ENCODE measurements at regions not wholly inside any gene's neighbourhood (a gene's known extent, or its start where the extent isn't known, plus 50 kb on each side); places are given as distances from the start of the nearest gene placed in this dataset.

DNA sequence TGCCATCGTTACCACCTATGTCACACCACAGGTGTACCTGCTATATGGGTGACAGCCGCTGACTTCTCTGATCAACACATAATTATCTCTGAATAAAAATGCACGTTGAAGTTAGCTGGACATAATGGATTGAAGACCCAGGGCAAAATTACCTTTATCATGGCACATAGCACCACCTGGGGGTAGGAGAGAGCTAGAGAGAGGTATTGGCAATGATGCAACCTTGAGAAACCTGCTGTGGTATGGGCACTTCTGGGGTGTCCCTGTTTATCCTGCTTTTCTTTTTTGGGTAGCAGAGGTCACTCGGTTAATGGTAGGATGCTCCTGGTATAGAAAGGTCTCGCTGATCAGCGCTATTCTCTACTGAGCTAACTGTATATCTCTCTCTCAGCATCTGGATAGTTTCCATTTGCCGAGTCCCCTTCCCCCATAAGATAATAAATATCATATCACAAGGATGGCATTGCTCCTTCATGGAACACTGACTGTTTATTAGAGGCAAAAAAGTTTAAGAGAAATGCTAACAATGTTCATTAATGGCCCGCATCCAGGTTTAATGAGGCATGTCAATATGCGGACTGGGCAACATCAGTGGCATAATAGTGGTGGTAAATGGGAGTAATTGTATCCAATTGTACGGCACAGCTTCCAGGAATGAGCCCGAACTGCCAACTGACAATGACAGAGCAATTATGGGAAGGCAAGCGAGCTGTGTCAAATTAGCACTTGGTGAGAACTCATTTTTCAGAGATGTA, 323.1 kb downstream of the TFEC start:
- peak; percentile 55 for DNase-seq

DNA sequence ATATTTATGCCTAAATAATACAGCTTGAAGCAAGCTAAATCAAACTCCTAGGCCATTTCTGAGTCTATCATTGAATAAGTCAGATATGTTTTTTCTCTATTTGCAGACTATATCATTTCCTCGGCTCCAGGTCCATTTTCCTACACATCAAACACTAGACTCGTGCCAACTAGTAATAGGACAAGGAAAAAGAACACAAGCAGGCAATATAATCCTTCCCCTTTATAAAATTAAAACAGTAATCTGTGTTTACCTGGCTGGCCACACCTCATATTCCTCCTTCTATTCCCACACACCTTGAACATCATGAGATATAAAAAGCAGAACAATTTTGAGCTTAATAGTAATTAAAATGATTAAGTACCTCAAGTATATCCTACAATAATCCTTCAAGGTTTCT, 325.7 kb downstream of the TFEC start:
- DNase-seq: no peak

DNA sequence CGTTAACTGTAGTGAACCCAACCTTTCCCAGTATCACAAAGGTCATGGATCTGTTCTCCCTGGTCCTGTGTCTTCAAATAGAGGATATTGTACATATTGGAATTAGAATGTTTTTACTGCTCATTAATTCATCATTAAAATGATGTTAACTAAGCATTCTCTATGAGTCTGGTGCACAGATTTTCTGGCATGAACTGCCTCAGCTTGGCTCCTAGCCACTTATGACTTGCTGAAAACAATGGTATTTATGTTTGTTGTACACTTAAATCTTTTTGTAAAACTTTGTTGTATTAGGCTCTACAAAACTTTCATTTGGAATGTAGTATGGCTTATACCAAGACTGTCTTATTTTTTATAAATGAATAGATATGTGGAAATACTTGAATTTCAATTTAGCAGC, 329.4 kb downstream of the TFEC start:
- DNase-seq: no peak

DNA sequence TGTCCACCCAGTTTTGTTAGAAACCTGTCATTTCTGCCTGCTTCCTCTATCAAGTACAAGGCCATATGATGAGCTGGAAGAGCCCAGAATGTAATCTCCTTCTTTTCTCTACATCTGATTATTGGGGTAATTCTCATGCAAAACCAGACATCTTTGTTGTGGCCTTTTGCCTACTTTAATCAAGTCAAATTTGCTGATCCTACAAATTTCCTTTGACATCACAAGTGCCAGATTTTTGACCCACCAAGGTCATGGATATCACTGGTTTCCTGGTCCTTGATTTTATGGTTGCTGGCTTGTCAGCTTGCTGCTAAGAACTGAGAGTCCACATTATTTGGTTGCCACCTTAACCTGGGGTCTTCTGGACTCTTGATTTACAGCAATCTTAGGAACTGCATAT, 336.1 kb downstream of the TFEC start:
- no peak for DNase-seq

DNA sequence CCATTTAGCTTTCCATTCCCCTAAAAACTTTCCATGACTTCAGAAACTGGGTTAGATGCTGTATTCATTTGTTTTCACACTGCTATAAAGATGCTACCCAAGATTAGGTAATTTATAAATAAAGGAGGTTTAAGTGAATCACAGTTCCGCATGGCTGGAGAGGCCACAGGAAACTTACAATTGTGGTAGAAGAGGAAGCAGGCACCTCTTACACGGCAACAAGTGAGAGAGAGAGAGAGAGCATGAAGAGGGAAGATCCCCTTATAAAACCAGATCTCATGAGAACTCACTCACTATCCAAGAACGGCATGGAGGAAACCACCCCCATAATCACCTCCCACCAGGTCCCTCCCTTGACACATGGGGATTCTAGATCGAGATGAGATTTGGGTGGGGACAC, 336.8 kb downstream of the TFEC start:
- no peak for DNase-seq

DNA sequence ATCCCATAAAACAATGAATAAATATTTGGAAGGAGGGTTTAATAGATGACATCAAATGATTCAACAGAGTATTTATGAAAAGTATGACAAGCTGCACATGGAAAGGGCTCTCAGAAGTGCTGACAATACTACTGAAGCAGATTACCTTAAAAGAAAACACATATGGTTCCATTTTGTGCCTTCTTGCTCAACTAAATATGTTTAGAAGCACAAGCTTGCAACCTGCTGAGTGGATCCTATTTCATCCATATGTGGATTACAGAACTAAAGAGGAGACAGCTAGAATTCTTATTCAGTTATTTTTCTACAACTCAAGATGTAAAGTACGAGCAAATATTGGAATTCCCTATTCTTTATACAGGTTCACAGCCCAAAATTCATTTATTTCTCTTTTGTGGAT, 340.6 kb downstream of the TFEC start:
- peak; percentile 78 for DNase-seq

DNA sequence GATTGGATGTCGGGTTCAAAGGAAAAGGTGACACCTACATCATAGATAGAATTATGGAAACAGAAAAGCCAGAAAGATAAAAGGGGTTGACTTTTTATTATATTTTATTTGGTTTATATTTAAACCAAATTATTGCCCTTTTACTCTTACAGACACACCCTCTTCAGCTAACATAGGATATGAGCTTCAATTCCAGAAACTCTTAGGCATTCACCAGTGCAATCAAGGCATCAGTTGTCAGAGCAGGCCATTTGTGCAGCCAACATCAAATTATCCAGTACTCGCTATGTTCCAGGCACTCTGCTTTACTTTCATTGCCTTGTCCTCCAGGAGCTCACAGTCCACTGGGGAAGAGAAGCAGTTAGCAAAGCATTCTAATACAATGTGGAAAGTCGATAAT, 347.5 kb downstream of the TFEC start:
- DNase-seq: no peak

DNA sequence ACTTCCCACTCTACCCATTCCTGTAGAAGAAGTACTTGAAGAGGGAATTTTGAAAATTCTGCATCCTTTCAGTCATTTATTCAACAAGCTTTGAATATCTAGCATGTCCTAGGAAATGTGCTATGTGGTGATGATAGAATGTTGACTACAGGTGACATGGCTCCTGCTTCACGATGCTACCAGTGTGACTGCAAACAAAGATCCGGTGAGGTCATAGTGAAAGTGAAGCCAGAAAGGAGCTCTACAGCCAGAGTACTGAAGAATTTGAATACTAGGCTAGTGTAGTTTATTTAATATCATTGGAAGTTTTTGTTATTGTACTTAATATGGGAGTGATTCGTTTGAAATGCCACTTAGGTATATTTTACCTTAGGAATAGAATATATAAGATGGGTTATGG, 348.1 kb downstream of the TFEC start:
- DNase-seq: no peak

DNA sequence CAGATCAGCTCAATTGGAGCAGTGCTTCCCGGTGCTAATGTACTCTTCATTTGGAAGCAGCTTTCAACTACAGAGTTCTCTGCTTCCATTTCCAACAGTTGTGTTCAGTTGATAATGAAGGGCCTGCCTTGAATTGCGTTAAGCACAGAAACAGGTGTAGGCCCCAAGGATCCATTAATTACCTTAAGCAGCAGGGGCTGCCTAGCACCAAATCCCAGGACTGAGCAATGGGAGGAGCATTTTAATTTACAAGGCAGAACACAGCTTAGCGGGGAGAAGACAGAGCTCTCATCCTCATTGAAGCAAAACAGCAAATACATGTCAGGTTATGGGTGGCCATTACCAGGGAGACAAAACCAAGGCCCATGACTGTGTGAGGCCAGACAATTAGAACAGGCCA, 349.6 kb downstream of the TFEC start:
- DNase-seq: no peak

DNA sequence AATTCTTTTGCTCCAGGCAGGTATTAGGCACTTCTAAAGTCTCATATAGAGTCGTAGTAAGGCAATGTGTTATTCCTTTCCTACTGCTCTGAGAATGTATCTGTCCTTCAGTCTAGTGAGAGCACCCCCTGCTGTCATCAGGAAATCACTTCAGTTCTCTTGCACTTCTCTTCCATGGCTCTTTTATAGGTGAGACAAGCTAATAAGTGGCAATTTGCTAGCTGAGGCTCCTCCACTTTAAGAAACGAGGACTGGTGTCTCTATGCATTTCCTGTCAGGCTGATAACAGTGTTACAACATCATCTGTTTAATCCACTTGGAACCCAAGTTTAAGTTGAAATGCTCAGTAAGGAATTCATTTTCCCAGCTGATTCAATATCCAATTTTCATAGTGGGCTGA, 350.6 kb downstream of the TFEC start:
- DNase-seq: no peak

DNA sequence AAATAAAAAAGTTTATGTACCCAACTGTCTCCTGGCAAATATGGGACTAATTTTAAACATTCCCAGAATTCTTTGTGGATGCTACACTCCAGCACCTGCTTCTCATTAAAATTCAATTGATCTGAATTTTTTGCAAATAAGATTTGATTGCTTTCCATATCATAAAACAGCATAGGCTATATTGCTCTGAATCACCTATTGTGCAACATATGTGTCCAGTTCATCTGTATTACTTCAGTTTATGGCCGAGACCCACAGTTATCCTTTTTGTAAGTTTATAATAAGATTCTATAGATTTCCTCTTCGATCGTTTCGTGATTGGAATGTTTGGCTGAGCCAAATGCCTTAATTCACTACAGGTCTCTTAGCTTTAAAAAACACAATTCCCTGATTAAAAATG, 351.1 kb downstream of the TFEC start:
- DNase-seq: no peak

DNA sequence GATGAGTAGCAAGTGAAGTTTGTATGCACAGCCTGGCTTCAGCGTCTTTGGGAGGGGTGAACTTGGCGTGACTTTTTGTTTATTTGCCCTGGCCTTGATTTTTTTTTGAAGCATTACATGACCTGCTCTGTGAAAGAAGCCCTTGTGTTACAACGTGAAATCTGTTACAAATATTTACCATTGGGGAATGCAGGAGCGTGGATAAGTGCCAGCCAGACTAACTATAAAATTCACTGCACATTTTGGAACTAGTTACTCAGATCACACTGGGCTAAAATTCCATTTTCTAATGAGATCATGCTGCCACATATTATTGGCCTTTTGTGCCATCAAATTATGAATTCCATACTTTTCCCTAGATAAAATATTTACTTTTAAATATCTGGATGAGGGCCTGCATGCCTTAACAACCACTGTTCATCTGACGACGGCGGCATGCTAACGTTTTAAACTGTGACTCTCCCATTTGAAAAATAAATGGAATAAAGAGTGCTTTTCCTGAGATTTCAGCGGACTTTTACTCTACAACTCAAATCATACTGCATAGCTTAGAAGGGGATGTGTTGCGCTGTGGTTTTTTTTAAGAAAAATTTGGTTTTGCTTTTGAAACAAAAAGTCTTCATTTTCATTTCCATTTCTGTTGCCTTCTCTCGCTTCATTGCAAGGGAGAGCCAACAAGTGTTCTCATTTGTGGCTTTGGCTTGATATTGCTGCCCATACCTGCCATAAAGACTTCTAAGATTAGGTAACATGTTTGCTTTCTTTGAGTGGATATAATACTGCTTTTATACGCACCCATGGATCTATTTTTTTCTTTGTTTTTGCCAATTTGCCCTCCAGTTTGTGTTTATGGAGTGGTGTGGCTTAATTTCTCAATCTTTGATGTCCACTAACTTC, 352.2 kb downstream of the TFEC start:
- DNase-seq: peak; percentile 51

DNA sequence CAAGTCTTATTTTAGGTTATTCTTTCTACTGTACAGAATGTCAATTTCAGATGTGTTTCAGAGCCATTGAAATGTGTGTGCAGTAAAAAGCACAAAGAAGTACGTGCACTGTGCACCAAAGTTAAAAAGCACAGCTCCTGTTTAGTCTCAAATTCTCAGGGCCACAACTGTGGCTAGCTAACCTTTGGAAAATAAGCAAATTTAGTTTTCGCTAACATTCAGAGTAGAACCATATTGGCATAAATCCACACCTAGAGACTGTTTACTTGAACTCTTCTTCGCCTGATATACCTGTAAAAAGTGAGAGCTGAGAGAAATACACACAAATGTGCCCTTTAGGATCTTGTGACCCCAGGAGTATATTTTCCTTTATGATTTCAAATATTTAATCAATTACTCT, 353.9 kb downstream of the TFEC start:
- DNase-seq: no peak

DNA sequence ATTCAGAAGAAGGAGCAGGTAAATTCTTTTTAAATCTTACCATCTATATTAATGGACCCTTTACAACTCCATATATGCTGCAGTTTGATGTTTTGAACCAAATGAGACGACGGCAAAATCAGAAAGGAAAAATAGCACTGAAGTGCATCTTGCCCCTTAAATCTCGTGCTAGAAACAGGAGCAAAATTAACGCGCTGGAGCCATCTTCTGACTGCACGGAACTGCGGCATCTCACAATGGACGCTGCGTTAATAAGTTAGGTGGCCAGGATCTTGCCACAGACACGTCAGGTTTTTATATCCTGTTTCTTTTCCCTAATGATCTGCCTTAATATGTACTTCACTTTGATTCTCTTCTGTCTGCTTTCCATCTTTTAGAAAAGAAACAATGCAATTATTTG, 354.5 kb downstream of the TFEC start:
- DNase-seq: no peak

DNA sequence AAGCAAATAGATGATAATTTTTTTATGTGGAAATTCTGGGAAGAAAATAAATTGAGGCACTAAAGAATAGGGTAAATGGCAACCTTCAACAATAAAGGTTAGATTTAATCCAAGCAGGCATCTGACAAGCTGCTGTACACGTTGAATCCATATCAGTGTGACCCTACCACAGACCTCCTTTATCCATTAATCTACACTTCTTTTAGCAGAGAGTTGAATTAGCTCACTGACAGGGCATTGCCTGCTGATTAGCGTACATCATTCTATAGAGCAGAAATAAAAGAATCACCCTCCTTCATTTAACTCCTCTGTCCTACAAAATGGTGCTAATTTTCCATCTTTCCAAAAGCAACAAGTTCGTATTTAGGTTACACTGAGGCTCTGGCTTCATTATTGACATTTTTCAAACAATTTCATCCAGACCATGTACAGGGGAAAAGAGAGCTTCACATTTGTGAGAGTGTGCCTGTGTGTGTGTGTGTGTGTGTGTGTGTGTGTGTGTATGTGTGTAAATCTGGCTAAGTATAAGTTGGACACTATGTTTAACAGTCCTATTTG, 356.0 kb downstream of the TFEC start:
- no peak for DNase-seq

DNA sequence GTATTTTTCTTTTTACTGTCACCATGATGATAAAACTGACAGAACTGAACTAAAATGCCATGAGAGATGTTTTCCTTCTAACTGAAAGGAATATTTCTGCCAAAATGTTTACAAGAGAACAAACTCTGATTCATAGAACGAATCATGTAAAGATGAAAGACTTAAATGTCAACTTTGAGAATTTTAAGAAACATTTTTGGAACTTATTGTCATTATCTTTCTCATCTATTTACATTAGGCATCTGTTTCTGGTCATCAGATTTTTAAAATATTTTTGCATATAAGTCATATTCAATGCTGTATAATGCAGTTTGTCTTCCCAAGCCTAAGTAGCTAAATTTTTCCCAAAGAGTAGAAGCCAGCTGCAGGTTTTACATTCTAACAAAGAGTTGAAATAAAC, 358.5 kb downstream of the TFEC start:
- no peak for DNase-seq

DNA sequence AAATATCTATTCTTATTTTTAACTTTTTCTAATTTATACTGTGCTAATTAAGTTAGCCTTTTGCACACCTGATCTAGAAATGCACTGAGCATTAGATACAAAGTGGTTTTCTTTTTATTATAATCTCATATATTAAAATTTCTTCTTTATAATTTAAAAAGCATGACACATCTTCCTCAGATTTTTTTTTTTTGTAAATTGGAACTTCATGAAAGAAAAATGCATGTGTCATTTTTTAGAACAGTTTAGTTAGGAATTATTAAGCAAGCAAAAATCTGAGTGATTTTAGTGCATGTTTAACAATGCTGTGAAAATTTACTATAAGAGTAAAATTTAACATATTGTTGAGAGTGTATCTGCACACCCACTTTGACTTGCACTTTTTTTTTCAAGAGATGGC, 367.9 kb downstream of the TFEC start:
- DNase-seq: no peak

DNA sequence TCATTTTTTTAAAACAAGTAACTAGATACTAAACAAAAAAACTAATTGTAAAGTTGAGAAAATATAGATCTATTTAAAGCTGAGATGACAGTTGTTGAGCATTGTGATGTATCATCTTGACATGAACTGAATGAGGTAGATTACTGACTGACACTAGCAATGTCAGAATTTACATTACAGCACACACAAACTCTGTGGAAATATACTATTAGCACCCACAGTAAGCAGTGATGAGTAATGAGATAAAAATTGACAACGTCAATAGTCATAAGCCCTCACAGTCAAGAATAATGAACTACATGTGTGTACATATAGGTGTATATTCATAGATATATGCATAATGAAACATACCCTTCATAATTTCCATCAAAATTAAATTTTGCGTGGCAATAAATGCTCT, 368.4 kb downstream of the TFEC start:
- no peak for DNase-seq

DNA sequence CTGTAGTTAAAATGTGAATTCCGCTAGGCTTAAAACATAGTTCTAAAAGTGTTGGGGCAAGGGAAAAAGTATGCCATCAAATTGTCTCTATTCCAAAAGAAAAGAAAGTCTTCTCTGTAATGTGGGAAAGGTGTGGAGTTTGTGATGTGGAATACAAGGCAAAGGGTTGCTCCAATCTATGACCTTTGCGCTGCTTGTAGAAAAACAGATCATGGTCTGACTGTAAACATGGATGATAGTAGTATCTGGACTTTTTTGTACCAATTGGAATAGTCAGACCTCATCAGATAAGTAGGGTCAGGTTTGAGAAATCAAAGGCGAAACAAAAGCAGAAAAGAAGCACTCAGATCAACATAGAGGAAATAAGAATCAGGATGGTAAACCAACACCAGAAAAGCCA, 372.3 kb downstream of the TFEC start:
- no peak for DNase-seq

DNA sequence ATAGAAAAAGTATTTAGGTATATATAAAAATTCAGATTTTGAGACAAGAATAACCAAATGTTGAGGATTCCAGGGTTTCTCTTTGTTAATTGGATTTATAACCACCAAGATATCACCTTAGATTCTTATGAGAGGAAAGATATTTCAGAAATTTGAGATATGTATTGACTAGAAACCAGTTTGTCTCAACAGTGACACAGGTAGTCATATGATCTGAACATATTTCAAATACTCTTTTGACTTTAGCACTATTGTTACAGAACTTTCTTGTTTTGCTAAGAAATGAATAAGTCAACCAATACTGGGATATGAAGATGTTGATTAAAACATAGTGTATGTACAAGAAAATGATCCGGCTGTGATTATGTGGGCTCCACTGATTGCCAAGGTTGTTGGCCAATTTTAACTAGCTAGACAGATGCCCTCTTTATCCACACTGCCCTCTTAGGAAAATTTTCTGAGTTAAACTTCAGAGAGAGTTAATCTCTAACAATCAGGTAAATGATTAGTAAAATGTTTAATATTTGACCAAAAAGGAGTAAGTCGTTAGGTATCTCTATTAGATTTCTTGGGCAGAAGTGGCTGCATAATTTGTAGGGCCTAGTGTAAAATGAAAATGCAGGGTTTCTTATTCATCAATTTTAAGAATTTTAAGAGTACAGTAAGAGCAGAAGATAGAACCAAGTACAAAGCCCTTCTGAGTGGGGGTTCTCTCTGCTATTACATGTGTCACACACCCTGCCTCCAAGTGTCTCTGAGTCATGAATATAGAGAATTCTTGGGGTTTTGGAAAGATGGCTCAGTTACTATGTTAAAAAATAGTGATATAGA, 376.0 kb downstream of the TFEC start:
- DNase-seq: no peak

DNA sequence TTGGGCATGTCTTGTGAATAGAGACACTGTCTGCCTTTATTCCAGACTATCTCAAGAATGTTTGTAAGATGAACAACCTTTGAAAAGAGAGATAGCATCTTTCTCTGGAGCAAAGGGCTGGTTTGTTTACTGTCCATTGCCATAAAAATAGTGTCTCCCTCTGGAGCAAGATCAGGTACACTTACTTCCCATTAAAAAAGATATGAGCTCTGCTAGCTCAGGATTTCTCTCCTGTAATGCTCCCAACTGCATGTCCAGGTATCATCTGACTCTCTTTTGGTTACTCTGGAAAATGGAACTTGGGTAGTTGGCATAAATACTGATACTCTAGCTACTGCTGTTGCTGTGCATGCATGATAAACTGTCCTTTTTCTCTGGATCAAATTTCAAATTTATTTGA, 381.1 kb downstream of the TFEC start:
- no peak for DNase-seq

DNA sequence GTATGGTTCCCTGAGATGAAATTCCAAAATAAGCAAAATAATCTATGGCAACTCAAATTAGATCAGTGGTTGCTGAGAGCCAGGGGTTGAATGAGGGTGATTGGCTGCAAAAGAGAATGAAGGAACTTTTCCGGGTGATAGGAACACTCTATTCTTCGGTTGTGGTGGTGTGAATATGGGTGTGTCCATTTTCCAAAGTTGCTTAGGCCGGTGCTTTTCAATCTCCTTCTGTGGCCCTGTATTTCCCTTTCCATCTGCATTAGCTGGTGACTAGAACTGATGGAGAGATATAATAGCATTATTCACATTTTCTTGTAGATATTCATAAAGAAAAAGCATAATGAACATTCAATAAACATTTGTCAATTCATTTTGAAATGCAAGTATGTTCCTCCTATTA, 382.9 kb downstream of the TFEC start:
- no peak for DNase-seq

DNA sequence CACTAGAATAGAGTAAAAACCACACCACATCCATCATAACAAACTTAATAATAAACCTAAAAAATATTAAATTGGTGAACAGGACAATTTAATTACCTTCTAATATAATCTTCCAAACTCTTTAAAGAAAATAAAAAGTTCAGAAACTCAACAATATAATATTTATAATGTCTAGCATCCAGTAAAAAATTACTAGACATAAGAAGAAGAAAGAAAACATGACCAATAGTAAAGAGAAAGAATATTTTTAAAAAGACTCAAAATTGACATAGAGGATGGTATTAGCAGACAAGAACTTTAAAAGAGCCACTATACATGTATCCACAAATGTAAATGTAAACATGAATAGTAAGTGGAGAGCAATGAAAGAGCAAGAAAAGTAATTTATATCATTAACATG, 388.4 kb downstream of the TFEC start:
- DNase-seq: no peak
